Tibial nerve (tissue), 3 donors: ENCODE measurements at regions not wholly inside any gene's neighbourhood (a gene's known extent, or its start where the extent isn't known, plus 50 kb on each side); places are given as distances from the start of the nearest gene placed in this dataset.
"Not testable (repeated sequence)": the region's sequence is repeated elsewhere in the genome, so short reads cannot be mapped to it uniquely, and the experiment has no call there.

Experiments used
- POLR2A ChIP-seq, 2 donors: fragments of 450-650 bp; IDR thresholded peaks; one replicate each; pipeline ENCODE4 v1.6.1; 2017; ENCODE audit warnings: antibody characterized with exemption in 2 of 2, mild to moderate bottlenecking in 2 of 2, moderate library complexity in 2 of 2
- TF ChIP-seq, protein P1 (sequence below), 5 experiments: fragments of 200-600 bp in 3 of 5; fragments of 450-650 bp in 2 of 5; sonication (generic) in 3 of 5; IDR thresholded peaks; one replicate each; pipeline ENCODE4 v1.5.1; 2016 to 2019; ENCODE audit warnings: antibody characterized with exemption in 5 of 5, mild to moderate bottlenecking in 3 of 5, moderate library complexity in 2 of 5

DNA sequence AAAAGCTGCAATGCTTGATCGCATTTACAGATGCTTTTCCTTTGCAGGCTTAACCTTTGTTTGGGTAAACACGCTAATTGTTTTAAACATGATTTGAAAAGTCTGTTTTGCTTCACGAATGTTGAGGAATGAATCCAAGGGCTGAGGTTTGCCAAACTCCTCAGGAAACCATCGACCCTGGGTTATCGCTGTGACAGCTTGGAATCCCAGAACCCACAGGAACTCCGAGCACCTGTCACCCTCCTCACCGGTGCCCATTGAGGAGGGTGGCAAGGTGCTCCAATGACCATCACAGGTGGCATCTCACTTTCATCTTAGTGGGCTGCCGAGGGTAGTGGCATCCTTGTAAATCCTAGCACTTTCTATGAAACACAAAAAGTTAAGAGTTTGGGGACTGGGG lies 4498.5 kb upstream of the OR11H1 start:
- TF ChIP-seq, protein P1, sequence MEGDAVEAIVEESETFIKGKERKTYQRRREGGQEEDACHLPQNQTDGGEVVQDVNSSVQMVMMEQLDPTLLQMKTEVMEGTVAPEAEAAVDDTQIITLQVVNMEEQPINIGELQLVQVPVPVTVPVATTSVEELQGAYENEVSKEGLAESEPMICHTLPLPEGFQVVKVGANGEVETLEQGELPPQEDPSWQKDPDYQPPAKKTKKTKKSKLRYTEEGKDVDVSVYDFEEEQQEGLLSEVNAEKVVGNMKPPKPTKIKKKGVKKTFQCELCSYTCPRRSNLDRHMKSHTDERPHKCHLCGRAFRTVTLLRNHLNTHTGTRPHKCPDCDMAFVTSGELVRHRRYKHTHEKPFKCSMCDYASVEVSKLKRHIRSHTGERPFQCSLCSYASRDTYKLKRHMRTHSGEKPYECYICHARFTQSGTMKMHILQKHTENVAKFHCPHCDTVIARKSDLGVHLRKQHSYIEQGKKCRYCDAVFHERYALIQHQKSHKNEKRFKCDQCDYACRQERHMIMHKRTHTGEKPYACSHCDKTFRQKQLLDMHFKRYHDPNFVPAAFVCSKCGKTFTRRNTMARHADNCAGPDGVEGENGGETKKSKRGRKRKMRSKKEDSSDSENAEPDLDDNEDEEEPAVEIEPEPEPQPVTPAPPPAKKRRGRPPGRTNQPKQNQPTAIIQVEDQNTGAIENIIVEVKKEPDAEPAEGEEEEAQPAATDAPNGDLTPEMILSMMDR (IDR thresholded peaks at IDR 0.05), result not testable (repeated sequence)
- not testable (repeated sequence) for TF ChIP-seq POLR2A (IDR thresholded peaks at IDR 0.05)
